ENCODE measurements at regions not wholly inside any gene's neighbourhood (a gene's known extent, or its start where the extent isn't known, plus 50 kb on each side); places are given as distances from the start of the nearest gene placed in this dataset.

DNA sequence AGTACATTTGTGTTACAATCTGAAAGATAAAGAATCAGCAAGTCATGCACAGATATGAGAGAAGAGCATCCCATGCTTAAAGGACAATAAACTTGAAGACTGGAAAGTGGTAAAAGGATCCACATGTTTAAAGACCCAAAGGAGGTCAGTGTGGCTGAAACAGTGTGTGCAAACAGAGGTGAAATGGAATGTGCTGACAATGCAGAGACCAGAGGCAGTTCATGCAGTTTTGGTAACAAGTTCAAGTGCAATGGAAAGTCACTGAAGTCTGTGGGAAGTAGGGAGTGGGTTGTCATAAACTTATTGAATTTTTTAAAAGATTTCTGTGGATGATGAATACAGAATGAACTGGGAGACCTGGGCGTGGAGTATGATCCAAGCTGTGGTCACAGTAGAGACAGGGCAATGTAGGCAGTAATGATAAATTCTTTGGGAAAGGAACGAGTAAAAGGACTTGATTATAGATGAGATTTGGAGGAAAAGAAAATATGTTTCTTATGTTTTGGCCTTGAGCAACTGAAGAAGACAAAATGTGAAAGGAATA lies 408.0 kb downstream of the HGF start:
- no peak for DNase-seq (ENCODE audit: low read depth)
- TF ChIP-seq, protein P1, sequence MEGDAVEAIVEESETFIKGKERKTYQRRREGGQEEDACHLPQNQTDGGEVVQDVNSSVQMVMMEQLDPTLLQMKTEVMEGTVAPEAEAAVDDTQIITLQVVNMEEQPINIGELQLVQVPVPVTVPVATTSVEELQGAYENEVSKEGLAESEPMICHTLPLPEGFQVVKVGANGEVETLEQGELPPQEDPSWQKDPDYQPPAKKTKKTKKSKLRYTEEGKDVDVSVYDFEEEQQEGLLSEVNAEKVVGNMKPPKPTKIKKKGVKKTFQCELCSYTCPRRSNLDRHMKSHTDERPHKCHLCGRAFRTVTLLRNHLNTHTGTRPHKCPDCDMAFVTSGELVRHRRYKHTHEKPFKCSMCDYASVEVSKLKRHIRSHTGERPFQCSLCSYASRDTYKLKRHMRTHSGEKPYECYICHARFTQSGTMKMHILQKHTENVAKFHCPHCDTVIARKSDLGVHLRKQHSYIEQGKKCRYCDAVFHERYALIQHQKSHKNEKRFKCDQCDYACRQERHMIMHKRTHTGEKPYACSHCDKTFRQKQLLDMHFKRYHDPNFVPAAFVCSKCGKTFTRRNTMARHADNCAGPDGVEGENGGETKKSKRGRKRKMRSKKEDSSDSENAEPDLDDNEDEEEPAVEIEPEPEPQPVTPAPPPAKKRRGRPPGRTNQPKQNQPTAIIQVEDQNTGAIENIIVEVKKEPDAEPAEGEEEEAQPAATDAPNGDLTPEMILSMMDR (conservative IDR thresholded peaks at IDR 0.05; ENCODE audit: low read depth, low read length): no peak
- no peak overlapping the region for H3K4me3 ChIP-seq (ENCODE audit: low read length)

DNA sequence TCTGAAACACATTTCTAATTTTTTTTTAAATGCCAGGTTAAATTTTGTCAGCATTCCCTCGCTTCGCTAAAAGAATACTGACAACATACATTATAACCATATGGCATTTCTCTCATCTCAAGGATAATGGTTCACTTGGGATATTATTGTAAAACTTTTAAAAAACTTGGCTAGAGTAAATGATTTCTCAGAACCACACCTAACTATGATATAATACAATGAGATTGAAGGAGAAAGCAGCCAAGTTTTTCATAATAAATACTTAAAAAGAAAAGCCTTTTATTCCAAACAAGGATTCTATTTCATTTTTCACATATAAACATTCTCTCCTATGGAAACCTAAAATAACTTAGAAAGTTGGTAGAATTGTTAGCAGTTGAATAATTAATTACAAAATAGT lies 413.9 kb downstream of the HGF start:
- H3K4me3 ChIP-seq (ENCODE audit: low read length): no peak overlapping the region
- no peak for DNase-seq (ENCODE audit: low read depth)
- TF ChIP-seq, protein P1 (conservative IDR thresholded peaks at IDR 0.05; ENCODE audit: low read depth, low read length): no peak

DNA sequence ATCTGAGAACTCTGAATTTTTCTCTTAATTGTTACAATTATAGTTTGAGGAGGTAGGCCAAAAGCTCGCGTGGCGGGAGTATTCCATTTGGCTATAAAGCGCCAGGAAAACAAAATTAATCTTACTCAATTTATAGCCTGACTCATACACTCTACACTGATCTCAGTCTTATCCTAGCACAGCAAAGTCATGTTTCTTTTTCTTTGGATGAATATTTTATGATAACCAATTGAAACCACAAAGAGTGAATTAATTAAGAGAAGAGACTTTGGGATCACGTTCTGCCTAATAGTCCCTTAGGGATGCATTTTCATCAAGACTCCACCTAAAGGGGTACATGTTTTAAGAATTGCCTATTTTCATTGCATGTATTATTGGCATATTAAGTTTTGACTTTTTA lies 420.8 kb downstream of the HGF start:
- H3K4me3 ChIP-seq (ENCODE audit: low read length): no peak overlapping the region
- DNase-seq (ENCODE audit: low read depth): no peak
- TF ChIP-seq, protein P1 (conservative IDR thresholded peaks at IDR 0.05; ENCODE audit: low read depth, low read length): no peak

DNA sequence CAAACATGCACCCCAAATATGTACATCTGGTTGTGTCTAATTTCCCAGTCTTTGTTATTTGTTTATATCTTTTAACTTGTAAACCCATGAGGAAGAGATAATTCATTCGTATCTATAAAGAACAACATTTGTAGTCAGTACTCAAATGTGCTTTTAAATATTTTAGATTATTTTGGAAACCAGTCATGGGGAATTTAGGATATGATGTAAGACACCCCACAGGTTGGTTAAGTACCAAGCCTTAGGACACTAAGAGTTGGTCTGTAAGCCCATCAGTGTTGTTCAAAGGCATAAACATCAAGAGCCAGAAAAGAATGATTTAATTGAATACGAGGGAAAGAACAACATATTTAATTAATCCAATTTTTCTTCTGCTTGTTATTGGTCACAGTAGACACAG lies 421.1 kb upstream of the SEMA3C start:
- TF ChIP-seq, protein P1 (conservative IDR thresholded peaks at IDR 0.05; ENCODE audit: low read depth, low read length): no peak
- DNase-seq (ENCODE audit: low read depth): no peak
- no peak overlapping the region for H3K4me3 ChIP-seq (ENCODE audit: low read length)

DNA sequence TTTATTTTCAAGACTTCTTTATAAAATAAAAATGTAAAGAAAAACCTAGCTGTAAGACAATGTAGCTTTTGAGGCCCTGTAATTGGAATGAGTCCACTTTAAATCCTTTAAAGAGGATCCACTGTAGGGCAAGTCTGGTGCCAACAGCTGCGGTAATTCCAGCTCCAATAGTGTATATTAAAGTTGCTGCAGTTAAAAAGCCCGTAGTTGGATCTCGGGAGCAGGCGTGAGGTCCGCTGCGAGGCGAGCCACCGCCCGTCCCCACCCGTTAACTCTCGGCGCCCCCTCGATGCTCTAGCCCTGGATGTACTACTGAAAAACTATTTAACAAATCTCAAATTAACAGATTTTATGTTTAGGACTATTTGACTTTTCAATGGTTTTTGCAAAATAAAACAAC lies 414.7 kb upstream of the SEMA3C start:
- TF ChIP-seq, protein P1 (conservative IDR thresholded peaks at IDR 0.05; ENCODE audit: low read depth, low read length): no peak
- DNase-seq (ENCODE audit: low read depth): peak; percentile 23
- H3K4me3 ChIP-seq (ENCODE audit: low read length): peak overlapping the region; percentile 4

DNA sequence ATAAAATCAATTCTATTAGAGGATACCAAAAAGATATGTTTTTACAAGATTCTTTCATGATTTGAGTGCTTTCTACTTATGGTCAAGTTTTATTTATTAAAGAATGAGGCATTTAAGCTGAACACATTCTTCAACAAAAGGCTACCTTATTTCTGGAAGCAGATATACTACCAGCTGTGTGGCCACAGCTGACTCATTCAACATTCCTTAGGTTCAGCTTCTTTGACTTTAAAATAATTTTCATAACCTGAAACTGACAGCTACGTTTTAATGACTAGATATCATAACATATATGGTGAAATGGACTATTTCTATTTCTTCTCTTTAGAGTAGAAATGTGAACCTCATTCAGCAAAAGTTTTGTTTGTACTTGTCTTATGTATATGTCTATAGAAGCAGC lies 414.2 kb upstream of the SEMA3C start:
- no peak overlapping the region for H3K4me3 ChIP-seq (ENCODE audit: low read length)
- TF ChIP-seq, protein P1 (conservative IDR thresholded peaks at IDR 0.05; ENCODE audit: low read depth, low read length): no peak
- DNase-seq (ENCODE audit: low read depth): peak; percentile 61

Measured in retinal pigment epithelial cell (primary cell).